ENCODE measurements at regions not wholly inside any gene's neighbourhood (a gene's known extent, or its start where the extent isn't known, plus 50 kb on each side); places are given as distances from the start of the nearest gene placed in this dataset.

DNA sequence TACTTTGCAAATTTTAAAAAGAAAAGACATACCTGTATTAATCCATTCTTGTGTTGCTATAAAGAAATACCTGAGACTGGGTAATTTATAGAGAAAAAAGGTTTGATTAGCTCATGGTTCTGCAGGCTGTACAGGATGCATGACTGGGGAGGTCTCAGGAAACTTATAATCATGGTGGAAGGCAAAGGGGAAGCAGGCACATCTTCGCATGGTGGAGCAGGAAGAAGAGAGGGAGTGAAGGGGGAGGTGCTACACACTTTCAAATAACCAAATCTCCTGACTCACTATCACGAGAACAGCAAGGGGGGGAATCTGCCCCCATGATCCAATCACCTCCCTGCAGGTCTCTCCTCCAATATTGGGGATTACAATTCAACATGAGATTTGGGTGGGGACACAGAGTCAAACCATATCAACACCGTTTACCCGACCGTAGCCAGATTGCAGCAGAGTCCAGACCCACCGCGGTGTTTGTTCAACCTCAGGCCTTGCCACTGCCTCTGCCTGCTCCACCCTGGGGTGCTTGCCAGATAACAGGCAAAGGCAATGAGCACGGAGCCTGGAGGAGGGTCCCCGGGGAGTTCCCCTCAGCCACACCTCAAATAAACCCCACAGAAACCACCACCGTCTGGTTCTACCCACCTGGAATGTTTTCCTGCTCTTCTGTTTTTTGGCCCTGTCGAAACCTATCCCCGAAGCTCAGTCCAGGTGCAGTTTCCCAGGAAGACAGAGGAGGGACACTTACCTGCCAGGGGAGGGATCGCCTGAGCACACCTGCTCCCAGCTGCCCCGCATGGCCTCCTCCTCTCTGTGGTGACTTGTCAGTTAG is 142.2 kb upstream of the AFDN start:
- CTCF ChIA-PET, result no interaction called here
- no peak for DNase-seq (ENCODE audit: low read depth)
- POLR2A ChIA-PET, result no interaction called here
- Histone ChIP-seq H3K27me3 (ENCODE audit: control insufficient read depth, insufficient read depth, low read length) (no peaks in the 10 kb centered on the region), H3K4me3 (ENCODE audit: low read depth, low read length) (no peak overlapping the region), H3K36me3 (ENCODE audit: control insufficient read depth, insufficient read depth, low read length) (no peaks in the 10 kb centered on the region)
- TF ChIP-seq, protein P1, sequence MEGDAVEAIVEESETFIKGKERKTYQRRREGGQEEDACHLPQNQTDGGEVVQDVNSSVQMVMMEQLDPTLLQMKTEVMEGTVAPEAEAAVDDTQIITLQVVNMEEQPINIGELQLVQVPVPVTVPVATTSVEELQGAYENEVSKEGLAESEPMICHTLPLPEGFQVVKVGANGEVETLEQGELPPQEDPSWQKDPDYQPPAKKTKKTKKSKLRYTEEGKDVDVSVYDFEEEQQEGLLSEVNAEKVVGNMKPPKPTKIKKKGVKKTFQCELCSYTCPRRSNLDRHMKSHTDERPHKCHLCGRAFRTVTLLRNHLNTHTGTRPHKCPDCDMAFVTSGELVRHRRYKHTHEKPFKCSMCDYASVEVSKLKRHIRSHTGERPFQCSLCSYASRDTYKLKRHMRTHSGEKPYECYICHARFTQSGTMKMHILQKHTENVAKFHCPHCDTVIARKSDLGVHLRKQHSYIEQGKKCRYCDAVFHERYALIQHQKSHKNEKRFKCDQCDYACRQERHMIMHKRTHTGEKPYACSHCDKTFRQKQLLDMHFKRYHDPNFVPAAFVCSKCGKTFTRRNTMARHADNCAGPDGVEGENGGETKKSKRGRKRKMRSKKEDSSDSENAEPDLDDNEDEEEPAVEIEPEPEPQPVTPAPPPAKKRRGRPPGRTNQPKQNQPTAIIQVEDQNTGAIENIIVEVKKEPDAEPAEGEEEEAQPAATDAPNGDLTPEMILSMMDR (IDR thresholded peaks at IDR 0.05; ENCODE audit: insufficient read depth, low read depth, low read length), result no peak

DNA sequence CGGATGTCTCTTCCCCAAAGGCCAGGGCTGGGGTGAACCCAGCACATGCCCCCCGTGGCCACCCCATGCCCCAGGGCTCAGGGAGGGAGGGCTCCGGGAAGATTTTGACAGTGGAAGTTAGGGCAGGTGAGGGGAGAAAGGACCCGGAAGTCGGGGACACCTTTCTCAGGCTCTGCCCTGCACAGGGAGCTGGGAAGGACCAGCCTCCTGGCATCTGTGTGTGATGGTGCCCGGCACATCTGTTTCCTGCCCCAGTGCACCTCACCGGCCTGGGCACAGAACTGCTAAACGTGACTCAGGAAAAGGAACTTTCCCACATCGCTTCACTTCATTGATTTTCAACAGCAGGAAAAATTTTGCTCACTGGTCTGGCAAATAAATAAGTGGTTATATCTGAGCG is 141.1 kb upstream of the AFDN start:
- Histone ChIP-seq H3K27me3 (ENCODE audit: control insufficient read depth, insufficient read depth, low read length) (no peaks in the 10 kb centered on the region), H3K4me3 (ENCODE audit: low read depth, low read length) (no peak overlapping the region), H3K36me3 (ENCODE audit: control insufficient read depth, insufficient read depth, low read length) (no peaks in the 10 kb centered on the region)
- TF ChIP-seq, protein P1 (IDR thresholded peaks at IDR 0.05; ENCODE audit: insufficient read depth, low read depth, low read length), result no peak
- no peak for DNase-seq (ENCODE audit: low read depth)
- ChIA-PET POLR2A (no interaction called here), CTCF (no interaction called here)

DNA sequence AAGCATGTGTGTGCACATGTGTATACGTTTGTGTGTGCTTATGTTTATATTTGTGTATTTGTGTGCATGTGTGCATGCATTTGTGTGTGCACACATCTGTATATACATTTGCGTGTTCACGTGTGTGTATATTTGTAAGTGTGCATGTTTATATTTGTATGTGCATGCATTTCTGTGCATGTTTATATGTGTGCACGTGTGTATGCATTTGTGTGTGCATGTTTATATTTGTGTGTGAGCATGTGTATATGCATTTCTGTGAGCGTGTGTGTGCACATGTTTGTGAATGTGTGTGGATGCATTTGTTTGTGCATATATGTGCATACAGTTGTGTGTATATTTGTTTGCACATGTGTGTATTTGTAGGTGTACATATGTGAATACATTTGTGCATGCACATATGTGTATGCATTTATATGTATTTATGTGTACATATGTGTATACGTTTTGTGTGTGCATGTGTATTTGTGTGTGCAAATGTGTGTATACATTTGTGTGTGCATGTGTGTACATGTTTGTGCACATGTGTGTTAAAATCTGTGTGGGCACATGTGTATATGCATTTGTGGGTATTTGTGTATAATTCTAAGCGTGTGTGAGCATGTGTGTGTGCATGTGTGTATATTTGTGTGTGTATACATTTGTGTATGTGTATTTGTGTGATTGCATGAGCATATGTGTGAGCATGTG is 140.4 kb upstream of the AFDN start:
- TF ChIP-seq, protein P1 (IDR thresholded peaks at IDR 0.05; ENCODE audit: insufficient read depth, low read depth, low read length), result no peak
- Histone ChIP-seq H3K27me3 (ENCODE audit: control insufficient read depth, insufficient read depth, low read length) (no peaks in the 10 kb centered on the region), H3K36me3 (ENCODE audit: control insufficient read depth, insufficient read depth, low read length) (no peaks in the 10 kb centered on the region), H3K4me3 (ENCODE audit: low read depth, low read length) (no peak overlapping the region)
- CTCF ChIA-PET, result no interaction called here
- no peak for DNase-seq (ENCODE audit: low read depth)
- POLR2A ChIA-PET, result no interaction called here

DNA sequence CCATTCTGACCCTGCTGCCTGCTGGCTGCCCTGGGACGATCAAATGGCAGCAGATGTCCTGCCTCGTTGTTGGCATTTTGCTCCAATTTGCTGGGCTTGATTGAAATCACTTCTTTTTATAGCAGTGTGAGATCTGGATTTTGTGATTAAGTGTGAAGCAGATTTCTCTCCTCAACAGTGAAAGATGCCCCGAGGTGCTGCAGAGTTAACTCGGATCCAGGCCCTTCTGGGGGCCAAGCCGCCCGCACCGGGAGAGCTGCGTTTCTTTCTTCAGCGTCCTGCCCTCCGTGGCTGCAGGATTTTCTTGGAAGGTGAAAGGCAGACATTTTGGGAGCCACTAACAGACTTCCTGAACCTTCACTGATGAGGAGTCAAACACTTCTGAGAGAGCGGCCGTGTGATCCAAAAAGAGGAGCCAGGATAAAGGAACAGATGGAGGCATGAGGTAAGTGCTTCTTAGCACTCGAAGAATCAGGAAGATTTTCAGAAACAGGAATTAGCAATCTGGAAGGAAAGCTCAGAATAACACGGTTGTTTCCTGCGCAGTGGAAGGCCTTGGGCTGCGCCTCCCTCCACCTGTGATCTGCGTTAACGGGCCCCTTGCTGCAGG is 139.5 kb upstream of the AFDN start:
- H3K4me3 ChIP-seq (ENCODE audit: low read depth, low read length), result no peak overlapping the region
- ChIA-PET POLR2A (no interaction called here), CTCF (no interaction called here)
- TF ChIP-seq, protein P1 (IDR thresholded peaks at IDR 0.05; ENCODE audit: insufficient read depth, low read depth, low read length), result no peak
- no peaks in the 10 kb centered on the region for H3K36me3 ChIP-seq (ENCODE audit: control insufficient read depth, insufficient read depth, low read length)
- DNase-seq (ENCODE audit: low read depth), result no peak
- H3K27me3 ChIP-seq (ENCODE audit: control insufficient read depth, insufficient read depth, low read length), result no peaks in the 10 kb centered on the region

DNA sequence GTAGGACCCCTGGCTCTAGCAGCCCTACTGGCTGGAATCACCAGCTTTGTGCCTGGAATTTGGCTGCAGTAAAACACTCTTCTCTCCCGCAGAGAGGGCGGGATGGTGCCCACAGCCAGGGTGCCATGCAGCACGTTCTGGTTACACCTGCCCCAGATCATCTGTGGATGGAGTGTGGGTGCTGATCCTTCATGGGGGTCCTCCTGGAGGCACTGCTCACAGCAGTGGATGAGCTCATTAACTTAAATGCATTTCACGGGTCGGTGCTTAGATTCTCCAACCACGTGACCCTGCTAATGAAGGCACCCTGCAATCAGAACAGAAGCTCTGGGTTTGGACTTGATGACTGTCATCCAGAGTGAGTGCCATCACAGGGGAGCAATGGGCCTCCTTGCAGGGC is 138.6 kb upstream of the AFDN start:
- Histone ChIP-seq H3K36me3 (ENCODE audit: control insufficient read depth, insufficient read depth, low read length) (no peaks in the 10 kb centered on the region), H3K4me3 (ENCODE audit: low read depth, low read length) (no peak overlapping the region), H3K27me3 (ENCODE audit: control insufficient read depth, insufficient read depth, low read length) (no peaks in the 10 kb centered on the region)
- ChIA-PET CTCF (interaction anchor here (0.7 kb wide), 1 partner anchor 10 kb away, joined by 3 read pairs; no protein-coding TSS in a partner anchor), POLR2A (no interaction called here)
- TF ChIP-seq, protein P1 (IDR thresholded peaks at IDR 0.05; ENCODE audit: insufficient read depth, low read depth, low read length), result no peak
- DNase-seq (ENCODE audit: low read depth), result no peak

All from BJ (cell line).